NCI-H2171 treated with DMSO at 0.1 percent for 48 hours (cell line): ENCODE measurements at regions not wholly inside any gene's neighbourhood (a gene's known extent, or its start where the extent isn't known, plus 50 kb on each side); places are given as distances from the start of the nearest gene placed in this dataset.

Experiments used
- DNase-seq: peaks from one replicate; lab custom pipeline; 2025; lab: John Stamatoyannopoulos, UW

- DNase-seq, result no peak
Measured at GRCh38 chr6:98546376-98546775, 288.0 kb upstream of the POU3F2 start.

- DNase-seq, result no peak
Measured at GRCh38 chr6:98547151-98547550, 287.2 kb upstream of the POU3F2 start.

GRCh38 chr6:98547634-98548033 is 286.7 kb upstream of the POU3F2 start:
- DNase-seq, result no peak

GRCh38 chr6:98548301-98548700 is 286.1 kb upstream of the POU3F2 start:
- no peak for DNase-seq

GRCh38 chr6:98560418-98560817 is 274.0 kb upstream of the POU3F2 start:
- DNase-seq, result no peak

DNA sequence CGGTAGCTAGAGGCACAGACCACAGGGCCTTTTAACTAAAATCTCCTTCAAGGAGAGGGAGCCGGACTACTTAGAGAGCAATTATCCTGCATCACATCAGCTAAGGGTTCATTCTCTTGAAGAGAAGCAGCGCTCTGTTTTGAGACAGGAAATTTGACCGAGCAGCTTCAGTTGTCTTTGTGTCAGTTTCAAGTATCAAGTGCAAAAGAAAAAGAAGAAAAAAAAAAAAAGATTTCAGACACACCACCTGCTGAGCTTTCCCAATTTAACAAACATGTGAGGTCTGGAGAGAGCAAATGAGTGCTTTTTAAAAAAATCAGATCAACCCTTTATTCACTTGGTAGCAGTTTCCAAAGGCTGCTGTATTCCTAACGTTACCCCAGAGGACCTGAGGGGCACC is 273.5 kb upstream of the POU3F2 start:
- no peak for DNase-seq

- DNase-seq, result no peak
Measured at GRCh38 chr6:98566126-98566525, 268.2 kb upstream of the POU3F2 start.

DNA sequence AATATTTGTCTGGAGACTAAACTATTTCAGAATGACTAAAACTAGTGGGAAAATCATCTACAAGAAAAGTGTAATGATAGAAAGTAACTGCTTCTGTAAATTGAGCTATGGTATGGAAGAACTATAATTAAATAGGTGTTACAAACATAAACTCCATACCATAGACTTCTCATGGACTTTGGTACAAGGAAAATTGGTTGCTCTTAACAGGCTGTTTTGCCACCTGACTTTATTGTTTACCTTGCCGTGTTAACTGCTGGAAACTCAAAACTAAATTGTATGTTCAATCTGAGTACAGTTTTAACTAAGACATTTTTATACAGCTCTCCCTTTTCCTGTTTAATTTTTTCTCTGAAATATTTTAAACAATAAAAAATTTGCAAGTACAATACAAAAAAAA is 261.8 kb upstream of the POU3F2 start:
- DNase-seq, result no peak

DNA sequence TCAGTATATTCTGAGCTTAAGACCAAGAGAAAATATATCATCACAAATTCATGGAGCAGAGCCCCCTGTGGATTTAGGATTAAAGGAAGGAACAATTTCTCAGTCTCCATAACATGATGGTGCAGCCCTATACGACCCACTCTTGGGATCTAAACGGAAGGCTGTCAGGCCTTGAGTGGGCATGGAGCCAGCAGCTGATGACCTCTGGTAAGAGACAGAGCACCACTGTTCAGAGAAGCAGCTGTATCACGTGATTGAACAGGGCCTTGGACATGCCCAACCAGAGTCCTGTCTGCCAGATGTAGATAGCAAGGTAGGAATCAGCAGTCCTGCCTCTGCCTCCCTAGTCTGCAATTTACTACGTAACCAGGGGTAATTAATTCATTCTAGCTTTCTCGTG is 259.4 kb upstream of the POU3F2 start:
- DNase-seq, result no peak

GRCh38 chr6:98576791-98577190 is 257.6 kb upstream of the POU3F2 start:
- DNase-seq, result no peak

- no peak for DNase-seq
Measured at GRCh38 chr6:98578016-98578415, 256.4 kb upstream of the POU3F2 start.

DNA sequence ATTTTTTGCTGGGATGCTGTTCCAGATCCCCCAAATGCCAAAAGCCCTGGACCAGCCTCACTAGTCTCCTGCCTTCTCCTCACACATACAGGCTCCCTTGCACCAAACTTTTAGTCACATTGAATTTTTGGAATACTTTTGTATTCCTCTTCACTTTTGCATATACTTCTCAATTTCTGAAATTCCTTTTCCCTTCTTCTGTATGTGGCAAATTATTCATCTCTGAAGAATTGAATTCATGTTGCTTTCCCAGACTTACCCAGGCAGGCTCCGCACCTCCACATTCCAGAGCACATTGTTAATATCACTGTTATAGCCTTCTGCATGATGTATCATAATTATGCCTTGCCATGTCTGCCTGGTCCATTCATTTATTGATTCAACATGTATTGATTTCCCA is 255.3 kb upstream of the POU3F2 start:
- DNase-seq, result no peak

GRCh38 chr6:98579941-98580340 is 254.4 kb upstream of the POU3F2 start:
- no peak for DNase-seq

GRCh38 chr6:98581705-98582104 is 252.7 kb upstream of the POU3F2 start:
- DNase-seq, result no peak

DNA sequence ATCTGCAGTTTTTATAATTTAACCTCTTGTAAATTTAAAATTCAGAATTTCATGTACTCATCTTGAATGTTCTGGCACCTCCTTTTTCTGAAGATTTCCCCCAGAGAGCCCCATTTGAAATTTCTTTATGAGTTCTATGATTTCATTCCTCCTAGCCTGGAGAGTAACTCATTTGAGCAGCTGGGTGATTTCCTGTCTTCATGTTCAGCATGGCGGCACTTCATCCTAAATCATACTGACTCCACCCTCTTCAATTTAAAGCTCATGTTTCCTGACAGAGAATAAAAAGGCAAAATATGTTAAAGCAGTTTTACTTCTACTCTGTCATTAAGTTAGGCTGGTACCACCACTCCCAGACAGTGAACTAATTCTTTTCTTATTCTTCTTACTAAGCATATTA is 250.9 kb upstream of the POU3F2 start:
- DNase-seq, result no peak

- no peak for DNase-seq
Measured at GRCh38 chr6:98586163-98586562, 248.2 kb upstream of the POU3F2 start.

GRCh38 chr6:98587555-98587954 is 246.8 kb upstream of the POU3F2 start:
- no peak for DNase-seq

- DNase-seq, result no peak
Measured at GRCh38 chr6:98589536-98589935, 244.8 kb upstream of the POU3F2 start.

DNA sequence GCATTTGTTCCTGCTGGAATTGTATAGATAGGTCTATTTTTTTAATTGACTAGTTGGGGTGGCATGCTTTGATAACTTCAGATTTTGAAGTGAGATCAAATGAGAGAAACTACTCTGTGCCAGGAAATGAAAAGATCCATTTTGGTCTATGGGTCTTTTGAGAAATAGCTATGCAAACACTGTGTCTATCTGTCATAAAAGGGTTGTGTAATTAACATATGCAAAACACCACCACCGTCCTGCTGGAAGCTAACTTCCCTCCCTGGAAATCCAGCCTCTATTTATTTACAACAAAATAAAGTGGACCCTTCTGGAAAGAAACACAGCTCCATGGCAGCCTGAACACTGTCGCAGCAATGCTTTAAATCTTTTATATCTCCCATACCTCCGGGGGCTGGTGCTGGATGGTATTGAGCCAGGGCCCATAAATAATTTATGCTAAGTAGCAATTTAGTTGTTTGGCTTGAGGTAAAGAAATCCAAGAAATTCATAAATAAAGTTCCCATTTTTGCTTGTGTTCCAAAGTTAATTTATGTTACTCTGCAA is 244.2 kb upstream of the POU3F2 start:
- DNase-seq, result no peak

- no peak for DNase-seq
Measured at GRCh38 chr6:98590997-98591396, 243.4 kb upstream of the POU3F2 start.

DNA sequence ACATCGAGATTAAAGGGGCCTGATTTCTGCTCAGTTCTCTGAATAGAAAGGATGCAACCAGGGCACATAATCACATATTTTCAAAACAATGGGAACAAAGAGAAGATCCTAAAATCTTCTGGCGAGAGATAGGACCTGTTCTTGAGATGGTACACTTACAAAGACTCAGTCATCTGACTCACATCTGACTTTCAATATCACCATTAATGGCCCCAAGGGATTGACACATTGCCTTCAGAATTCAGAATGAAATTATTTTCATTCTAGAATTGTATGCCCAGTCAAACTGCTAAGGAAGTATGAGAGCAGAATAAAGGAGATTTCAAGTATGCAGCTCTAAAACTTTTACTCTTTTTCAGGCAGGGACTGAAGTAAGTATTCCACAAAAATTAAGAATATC is 240.7 kb upstream of the POU3F2 start:
- DNase-seq, result no peak

- DNase-seq, result no peak
Measured at GRCh38 chr6:98601716-98602115, 232.7 kb upstream of the POU3F2 start.

DNA sequence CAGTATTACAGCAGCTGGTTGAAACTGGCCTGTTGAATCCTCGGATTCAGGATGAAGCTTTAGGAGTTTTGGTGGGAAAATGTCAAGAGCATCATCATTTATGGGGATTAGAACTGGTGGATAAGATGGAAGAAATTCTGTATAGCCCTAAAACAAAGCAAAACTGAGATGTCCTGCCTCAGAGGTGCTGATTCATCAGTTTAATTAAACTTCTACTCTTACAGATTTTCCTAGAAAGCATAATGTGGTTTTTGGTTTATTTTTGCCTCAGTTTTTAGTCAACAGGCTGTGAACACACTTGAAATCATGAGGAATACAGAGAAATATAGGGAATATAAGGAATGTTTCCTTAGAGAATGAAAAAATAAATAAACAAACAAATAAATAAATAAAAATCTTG is 228.7 kb upstream of the POU3F2 start:
- no peak for DNase-seq

DNA sequence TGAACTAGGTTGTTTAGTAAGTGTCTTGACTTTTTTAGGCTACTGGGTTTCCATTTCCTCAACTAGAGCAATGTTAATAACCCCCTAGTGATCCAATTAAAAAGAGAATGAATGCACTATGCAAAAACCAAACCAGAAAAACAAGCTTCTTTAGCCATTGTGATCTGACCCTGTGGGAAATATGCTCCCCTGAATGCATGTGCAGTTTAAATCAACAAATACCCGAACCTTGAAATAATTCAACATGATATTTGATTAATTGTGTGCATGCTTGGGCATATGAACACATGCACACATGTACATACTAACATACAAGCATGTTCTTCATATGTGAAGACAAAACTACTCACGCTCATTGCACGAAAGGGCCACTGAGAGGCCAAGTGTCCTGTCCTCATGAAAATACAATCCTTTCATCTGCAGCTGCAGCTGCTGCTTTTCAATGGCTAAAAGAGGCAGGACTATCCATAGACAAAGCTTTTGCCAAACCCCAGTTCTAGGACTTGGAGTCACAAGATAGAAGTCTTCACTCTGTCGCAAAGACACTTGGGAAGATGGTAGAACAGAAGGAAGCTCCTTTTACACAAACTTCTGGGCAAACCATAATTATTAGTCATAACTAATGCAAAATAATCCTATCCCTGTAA is 207.1 kb upstream of the POU3F2 start:
- DNase-seq, result no peak
